K562 (cell line): ENCODE measurements at regions not wholly inside any gene's neighbourhood (a gene's known extent, or its start where the extent isn't known, plus 50 kb on each side); places are given as distances from the start of the nearest gene placed in this dataset.

Experiments
- ETV1 ChIP-seq: fragments of 450-650 bp; conservative IDR thresholded peaks from 2 replicates; pipeline ENCODE4 v1.6.1; 2016; ENCODE audit warnings: missing genetic modification characterization, control low read depth, low read depth, missing compliant biosample characterization
- ETV5 ChIP-seq: sonication (generic); formaldehyde crosslinking; IDR thresholded peaks from 2 replicates; pipeline ENCODE4 v1.4.0; 2020; ENCODE audit warnings: low read depth, mild to moderate bottlenecking, missing genetic modification reagents
- EZH2 ChIP-seq: IDR thresholded peaks from 2 replicates; pipeline ENCODE4 v1.6.1; 2012; ENCODE audit warnings: low read depth, mild to moderate bottlenecking, inconsistent platforms, low read length, borderline replicate concordance
- FOXA1 ChIP-seq: fragments of 450-650 bp; IDR thresholded peaks from 2 replicates; pipeline ENCODE4 v1.6.1; 2016; ENCODE audit warnings: mild to moderate bottlenecking, borderline replicate concordance
- GATA2 ChIP-seq: sonication (generic); formaldehyde crosslinking; IDR thresholded peaks from 2 replicates; pipeline ENCODE4 v1.4.0; 2020; ENCODE audit warnings: mild to moderate bottlenecking, missing genetic modification reagents
- GTF2F1 ChIP-seq: IDR thresholded peaks from 2 replicates; pipeline ENCODE4 v1.6.1; 2011; ENCODE audit warnings: low read depth, low read length, improper control_type of control experiment
- KAT8 ChIP-seq: fragments of 450-650 bp; IDR thresholded peaks from 2 replicates; pipeline ENCODE4 v1.6.1; 2016; ENCODE audit warnings: low read depth, mild to moderate bottlenecking
- MAX ChIP-seq: sonication (generic); formaldehyde crosslinking; IDR thresholded peaks from 2 replicates; pipeline ENCODE4 v1.9.0; 2022; ENCODE audit warnings: mild to moderate bottlenecking, missing genetic modification reagents
- MTA3 ChIP-seq: fragments of 450-650 bp; formaldehyde crosslinking; IDR thresholded peaks from 2 replicates; pipeline ENCODE4 v1.6.1; 2017; ENCODE audit warnings: mild to moderate bottlenecking, borderline replicate concordance
- MYBL2 ChIP-seq, 2 experiments: fragments of 450-650 bp in 1 of 2; sonication (generic) in 1 of 2; formaldehyde crosslinking in 1 of 2; IDR thresholded peaks; 2 replicates each; pipeline versions ENCODE4 v1.6.1 to v1.8.1; 2017 to 2022; ENCODE audit warnings: borderline replicate concordance in 1 of 2, inconsistent platforms in 1 of 2, low read depth in 1 of 2, mild to moderate bottlenecking in 1 of 2, missing genetic modification reagents in 1 of 2, moderate library complexity in 1 of 2
- MYC ChIP-seq, 2 experiments: fragments of 250-450 bp in 1 of 2; sonication (Bioruptor Pico) in 1 of 2; IDR thresholded peaks; 2 replicates each; pipeline versions ENCODE4 v1.5.1 to v1.6.1; 2012 to 2021; ENCODE audit warnings: low read depth in 2 of 2, borderline replicate concordance in 1 of 2, improper control_type of control experiment in 1 of 2, low read length in 1 of 2, mild to moderate bottlenecking in 1 of 2, moderate library complexity in 1 of 2
- NBN ChIP-seq: fragments of 450-650 bp; IDR thresholded peaks from 2 replicates; pipeline ENCODE4 v1.6.1; 2016; ENCODE audit warnings: low read depth, mild to moderate bottlenecking
- NELFE ChIP-seq: IDR thresholded peaks from 2 replicates; pipeline ENCODE4 v1.6.1; 2011; ENCODE audit warnings: mild to moderate bottlenecking; ENCODE audit not compliant: insufficient read depth, insufficient read length
- PML ChIP-seq: IDR thresholded peaks from 2 replicates; pipeline ENCODE4 v1.6.1; 2012; ENCODE audit warnings: low read length, inconsistent platforms
- PREB ChIP-seq: sonication (generic); formaldehyde crosslinking; IDR thresholded peaks from 2 replicates; pipeline ENCODE4 v1.8.1; 2023; ENCODE audit warnings: mild to moderate bottlenecking, missing genetic modification reagents
- RBM39 ChIP-seq: fragments of 200-400 bp; formaldehyde crosslinking; optimal IDR thresholded peaks from 2 replicates; pipeline ENCODE3; 2018; ENCODE audit warnings: low read depth, low read length
- RCOR1 ChIP-seq, 2 experiments: IDR thresholded peaks; 2 replicates each; pipeline ENCODE4 v1.6.1; 2012; ENCODE audit warnings: low read depth in 2 of 2, low read length in 2 of 2, borderline replicate concordance in 1 of 2, improper control_type of control experiment in 1 of 2
- SETDB1 ChIP-seq: IDR thresholded peaks from one replicate; pipeline ENCODE4 v1.6.1; 2012; ENCODE audit warnings: low read length, control low read depth, inconsistent platforms
- SMARCA5 ChIP-seq: fragments of 450-650 bp; IDR thresholded peaks from 2 replicates; pipeline ENCODE4 v1.6.1; 2016
- SRF ChIP-seq, 2 experiments: fragments of 250-450, 450-650 bp in 1 of 2; sonication (Bioruptor Pico) in 1 of 2; sonication (generic) in 1 of 2; formaldehyde crosslinking; IDR thresholded peaks; 2 replicates each; pipeline versions ENCODE4 v1.5.0 to v1.5.1; 2020 to 2022; ENCODE audit warnings: mild to moderate bottlenecking in 1 of 2, missing genetic modification reagents in 1 of 2
- TBP ChIP-seq: optimal IDR thresholded peaks from 2 replicates; pipeline ENCODE3; 2011; ENCODE audit warnings: low read depth, low read length, improper control_type of control experiment
- TCF7 ChIP-seq: sonication (generic); IDR thresholded peaks from 2 replicates; pipeline ENCODE4 v1.6.1; 2016; ENCODE audit warnings: antibody characterized with exemption, borderline replicate concordance
- TEAD2 ChIP-seq: fragments of 450-650 bp; IDR thresholded peaks from 2 replicates; pipeline ENCODE4 v1.6.1; 2016; ENCODE audit warnings: missing genetic modification characterization, control low read depth, missing compliant biosample characterization
- TRIM24 ChIP-seq, 2 experiments: fragments of 450-650 bp; IDR thresholded peaks; 2 replicates each; pipeline ENCODE4 v1.6.1; 2016
- ZNF3 ChIP-seq: fragments of 250-450 bp; sonication (Bioruptor Pico); IDR thresholded peaks from 2 replicates; pipeline ENCODE4 v1.5.0; 2021; ENCODE audit warnings: mild to moderate bottlenecking, moderate library complexity
- ZNF311 ChIP-seq: fragments of 250-450 bp; sonication (Bioruptor Pico); IDR thresholded peaks from 2 replicates; pipeline ENCODE4 v1.4.0; 2020; ENCODE audit warnings: mild to moderate bottlenecking, moderate library complexity
- ZNF395 ChIP-seq: fragments of 200-800 bp; sonication (Bioruptor generic); IDR thresholded peaks from 2 replicates; pipeline ENCODE4 v1.6.1; 2017; ENCODE audit warnings: missing genetic modification characterization, missing compliant biosample characterization
- ZNF717 ChIP-seq: fragments of 250-450 bp; sonication (Bioruptor Pico); IDR thresholded peaks from 2 replicates; pipeline ENCODE4 v1.5.0; 2021

- TF ChIP-seq MYC (IDR thresholded peaks at IDR 0.05; ENCODE audit: low read depth, low read length) (0 out of 2 replicates have a peak, but pooled peaks have one; percentile 4), MYC (CRISPR knock-in tag; IDR thresholded peaks at IDR 0.05; ENCODE audit: borderline replicate concordance, low read depth) (0 out of 2 replicates have a peak, but pooled peaks have one; percentile 49), FOXA1 (no peak), KAT8 (no peak), ZNF395 (CRISPR knock-in tag) (peak; percentile 60; the same call in 1 of the 2 replicates), PREB (CRISPR knock-in tag) (no peak), MAX (CRISPR knock-in tag) (no peak; the same call in 1 of the 2 replicates), RCOR1 (IDR thresholded peaks at IDR 0.05; ENCODE audit: borderline replicate concordance in 1 of 2, low read depth in 2 of 2, low read length in 2 of 2) (peak in 1 of 2 experiments; percentile 29; a peak in 1 of 4 replicates), ETV1 (peak; percentile 21; the same call in 1 of the 2 replicates), TRIM24 (IDR thresholded peaks at IDR 0.05) (peak in 1 of 2 experiments; percentile 64; a peak in 2 of 4 replicates), SRF (CRISPR knock-in tag; IDR thresholded peaks at IDR 0.05) (no peak), ZNF3 (CRISPR knock-in tag) (no peak), TCF7 (no peak), GTF2F1 (no peak), ZNF311 (CRISPR knock-in tag) (no peak), NBN (peak; percentile 60; the same call in 1 of the 2 replicates), ZNF717 (no peak), SETDB1 (no peak), RBM39 (no peak), TEAD2 (tag) (no peak), GATA2 (CRISPR knock-in tag) (no peak), PML (no peak), TBP (no peak), EZH2 (no peak), SMARCA5 (peak; percentile 73; the same call in 1 of the 2 replicates), ETV5 (CRISPR knock-in tag) (no peak), MYBL2 (IDR thresholded peaks at IDR 0.05; ENCODE audit: low read depth) (no peak), MYBL2 (CRISPR knock-in tag; IDR thresholded peaks at IDR 0.05; ENCODE audit: borderline replicate concordance) (no peak), NELFE (no peak), MTA3 (peak; percentile 80; the same call in 1 of the 2 replicates)
Measured at GRCh38 chr1:161440312-161440894, 64.9 kb upstream of the FCGR2A start (continued).
